ENCODE measurements at regions not wholly inside any gene's neighbourhood (a gene's known extent, or its start where the extent isn't known, plus 50 kb on each side); places are given as distances from the start of the nearest gene placed in this dataset.

- no peaks in the 10 kb centered on the region for H3K9me3 ChIP-seq
- TF ChIP-seq CTCF (IDR thresholded peaks at IDR 0.05) = no peak
- no peak for TF ChIP-seq POLR2A (IDR thresholded peaks at IDR 0.05)
- TF ChIP-seq POLR2AphosphoS5 (IDR thresholded peaks at IDR 0.05) = no peak
- H3K27ac ChIP-seq = no peak overlapping the region
- intact Hi-C loops (cut with DNase I; ENCODE audit: low total_unique reads) = no loop called here
- no peak overlapping the region for H3K4me3 ChIP-seq
- DNase-seq (ENCODE audit: low spot score in 2 of 2) = no peak
- no peaks in the 10 kb centered on the region for H3K27me3 ChIP-seq
- H3K4me1 ChIP-seq = no peaks in the 10 kb centered on the region
- H3K36me3 ChIP-seq = no peaks in the 10 kb centered on the region
Observed at GRCh38 chr18:54517521-54517920, 73.5 kb upstream of the DYNAP start.

GRCh38 chr18:54521846-54522245 is 69.2 kb upstream of the DYNAP start:
- no peaks in the 10 kb centered on the region for H3K27me3 ChIP-seq
- H3K27ac ChIP-seq = no peak overlapping the region
- no peaks in the 10 kb centered on the region for H3K36me3 ChIP-seq
- no peak for DNase-seq (ENCODE audit: low spot score in 2 of 2)
- intact Hi-C loops (cut with DNase I; ENCODE audit: low total_unique reads) = no loop called here
- no peak overlapping the region for H3K4me3 ChIP-seq
- H3K4me1 ChIP-seq = no peaks in the 10 kb centered on the region
- no peaks in the 10 kb centered on the region for H3K9me3 ChIP-seq
- no peak for TF ChIP-seq CTCF (IDR thresholded peaks at IDR 0.05)
- TF ChIP-seq POLR2AphosphoS5 (IDR thresholded peaks at IDR 0.05) = no peak
- TF ChIP-seq POLR2A (IDR thresholded peaks at IDR 0.05) = no peak

DNA sequence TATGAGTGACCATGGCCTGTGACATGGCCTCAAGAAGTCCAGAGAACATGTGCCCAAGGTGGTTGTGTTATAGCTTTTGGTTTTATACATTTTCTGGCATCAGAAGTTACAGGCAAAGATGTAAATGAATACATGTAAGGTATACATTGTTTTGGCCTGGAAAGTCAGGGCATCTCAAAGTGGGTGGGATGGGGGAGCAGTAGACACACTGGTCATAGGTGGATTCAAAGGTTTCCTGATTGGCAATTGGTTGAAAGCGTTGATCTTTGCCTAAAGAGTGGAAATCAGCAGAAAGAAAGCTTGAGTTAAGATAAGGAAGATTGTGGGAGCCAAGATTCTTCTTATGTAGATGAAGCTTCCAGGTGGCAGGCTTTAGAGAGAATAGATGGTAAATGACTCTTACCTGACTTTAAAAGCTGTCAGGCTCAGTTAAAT is 62.1 kb upstream of the DYNAP start:
- Histone ChIP-seq H3K4me1 (no peaks in the 10 kb centered on the region), H3K36me3 (no peaks in the 10 kb centered on the region), H3K4me3 (no peak overlapping the region), H3K9me3 (no peaks in the 10 kb centered on the region), H3K27me3 (no peaks in the 10 kb centered on the region), H3K27ac (no peak overlapping the region)
- no peak for DNase-seq (ENCODE audit: low spot score in 2 of 2)
- TF ChIP-seq CTCF (IDR thresholded peaks at IDR 0.05) (no peak), POLR2A (IDR thresholded peaks at IDR 0.05) (no peak), POLR2AphosphoS5 (IDR thresholded peaks at IDR 0.05) (no peak)
- intact Hi-C loops (cut with DNase I; ENCODE audit: low total_unique reads) = no loop called here

GRCh38 chr18:54529444-54529843 is 61.6 kb upstream of the DYNAP start:
- no peaks in the 10 kb centered on the region for H3K27me3 ChIP-seq
- no peak overlapping the region for H3K27ac ChIP-seq
- H3K4me3 ChIP-seq = no peak overlapping the region
- intact Hi-C loops (cut with DNase I; ENCODE audit: low total_unique reads) = no loop called here
- H3K4me1 ChIP-seq = no peaks in the 10 kb centered on the region
- no peak for DNase-seq (ENCODE audit: low spot score in 2 of 2)
- no peak for TF ChIP-seq POLR2A (IDR thresholded peaks at IDR 0.05)
- TF ChIP-seq POLR2AphosphoS5 (IDR thresholded peaks at IDR 0.05) = no peak
- TF ChIP-seq CTCF (IDR thresholded peaks at IDR 0.05) = no peak
- no peaks in the 10 kb centered on the region for H3K9me3 ChIP-seq
- H3K36me3 ChIP-seq = no peaks in the 10 kb centered on the region

DNA sequence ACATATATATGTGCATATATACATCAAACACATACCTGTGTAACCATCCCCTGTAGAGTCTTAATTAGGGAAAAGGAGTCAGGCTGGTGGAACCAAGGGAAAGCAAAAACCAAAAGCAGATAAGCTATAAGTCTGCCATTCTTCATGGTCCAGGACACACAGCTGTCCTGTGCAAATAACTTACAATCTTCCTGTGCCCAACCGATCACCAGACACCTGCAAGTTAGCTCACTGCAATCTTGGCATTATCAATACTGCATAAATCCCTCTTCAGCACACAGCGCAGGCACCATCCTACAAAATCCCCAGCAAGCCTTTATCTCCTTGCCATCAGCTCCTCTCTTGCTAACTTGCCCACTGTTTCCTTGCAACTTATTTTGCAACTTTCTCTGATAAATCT is 60.8 kb upstream of the DYNAP start:
- H3K4me3 ChIP-seq = no peak overlapping the region
- no peaks in the 10 kb centered on the region for H3K4me1 ChIP-seq
- no peaks in the 10 kb centered on the region for H3K9me3 ChIP-seq
- DNase-seq (ENCODE audit: low spot score in 2 of 2) = no peak
- intact Hi-C loops (cut with DNase I; ENCODE audit: low total_unique reads) = no loop called here
- TF ChIP-seq POLR2AphosphoS5 (IDR thresholded peaks at IDR 0.05) (no peak), CTCF (IDR thresholded peaks at IDR 0.05) (no peak), POLR2A (IDR thresholded peaks at IDR 0.05) (no peak)
- no peaks in the 10 kb centered on the region for H3K36me3 ChIP-seq
- no peaks in the 10 kb centered on the region for H3K27me3 ChIP-seq
- H3K27ac ChIP-seq = no peak overlapping the region
